Gastrocnemius medialis (tissue), 4 donors: ENCODE measurements at regions not wholly inside any gene's neighbourhood (a gene's known extent, or its start where the extent isn't known, plus 50 kb on each side); places are given as distances from the start of the nearest gene placed in this dataset.

ENCODE experiments used
- ATAC-seq, 2 donors: fragments of 150-250 bp; one replicate each; pipeline ENCODE4 v1.9.1; 2016
- DNase-seq, 2 donors: peaks; one replicate each; pipeline ENCODE4 v3.0.0-alpha.2; 2019
- H3K27ac ChIP-seq, 4 donors: fragments of 200-600 bp; sonication (generic); 1 replicate in 1 of 4; 2 replicates in 3 of 4; pipeline ENCODE4 v1.5.1; 2016 to 2018; ENCODE audit warnings: mild to moderate bottlenecking in 2 of 4, moderate library complexity in 1 of 4
- H3K27me3 ChIP-seq, 3 donors: fragments of 200-600 bp; sonication (generic) in 2 of 3; 1 replicate in 1 of 3; 2 replicates in 2 of 3; pipeline versions ENCODE4 v1.5.1 to v1.6.0; 2016 to 2019; ENCODE audit warnings: mild to moderate bottlenecking in 1 of 3, moderate library complexity in 1 of 3
- H3K36me3 ChIP-seq, 2 donors: fragments of 200-600 bp; sonication (generic) in 1 of 2; one replicate each; pipeline ENCODE4 v1.5.1; 2017 to 2018
- H3K4me1 ChIP-seq, 2 donors: fragments of 200-600 bp; sonication (generic) in 1 of 2; one replicate each; pipeline ENCODE4 v1.5.1; 2016 to 2017; ENCODE audit warnings: mild to moderate bottlenecking in 2 of 2
- H3K4me3 ChIP-seq, 4 donors: fragments of 200-600 bp; sonication (generic) in 3 of 4; 1 replicate in 1 of 4; 2 replicates in 3 of 4; pipeline ENCODE4 v1.5.1; 2016 to 2019; ENCODE audit warnings: mild to moderate bottlenecking in 2 of 4
- H3K9me3 ChIP-seq, 3 donors: fragments of 200-600 bp; sonication (generic) in 2 of 3; 1 replicate in 1 of 3; 2 replicates in 2 of 3; pipeline ENCODE4 v1.5.1; 2016 to 2019
- CTCF ChIP-seq, 5 experiments: fragments of 450-650 bp in 3 of 5; fragments of 200-600 bp in 2 of 5; sonication (generic) in 2 of 5; IDR thresholded peaks in 4 of 5; conservative IDR thresholded peaks in 1 of 5; 1 replicate in 4 of 5; 2 replicates in 1 of 5; pipeline ENCODE4 v1.5.1; 2016 to 2019; ENCODE audit warnings: antibody characterized with exemption in 5 of 5, mild to moderate bottlenecking in 3 of 5, moderate library complexity in 3 of 5
- POLR2A ChIP-seq, 2 donors: fragments of 450-650 bp; IDR thresholded peaks; one replicate each; pipeline ENCODE4 v1.6.1; 2017; ENCODE audit warnings: antibody characterized with exemption in 2 of 2, mild to moderate bottlenecking in 2 of 2, moderate library complexity in 2 of 2
- in situ Hi-C, 4 donors: fragments of 200-750 bp; cut with MboI; loops; one replicate each; pipeline versions ENCODE4 v1.15.0 to v1.8.0; 2017; ENCODE audit warnings: low sequenced_read_pairs in 4 of 4
- intact Hi-C: fragments of 100-400 bp; cut with DNase I; formaldehyde crosslinking; loops from one replicate; pipeline ENCODE4 v1.15.1; 2023; ENCODE audit warnings: low total_unique reads

- in situ Hi-C loops (no loop called here), intact Hi-C loops (no loop called here)
- Histone ChIP-seq H3K36me3 (no peaks in the 10 kb centered on the region), H3K27me3 (no peaks in the 10 kb centered on the region), H3K4me3 (no peak overlapping the region), H3K27ac (no peak overlapping the region), H3K9me3 (no peaks in the 10 kb centered on the region), H3K4me1 (peaks cover 0 to 3% of the 10 kb centered on the region in 2 donors)
- TF ChIP-seq POLR2A (IDR thresholded peaks at IDR 0.05) (no peak), CTCF (IDR thresholded peaks at IDR 0.05 in 4 of 5, conservative IDR thresholded peaks at IDR 0.05 in 1 of 5) (no peak)
- DNase-seq (no peak), ATAC-seq (no peak)
Observed at GRCh38 chr2:57432528-57432927, 614.1 kb upstream of the VRK2 start.

- H3K4me1 ChIP-seq: peaks cover 0 to 3% of the 10 kb centered on the region in 2 donors
- no peak overlapping the region for H3K4me3 ChIP-seq
- TF ChIP-seq POLR2A (IDR thresholded peaks at IDR 0.05): no peak
- no peak for TF ChIP-seq CTCF (IDR thresholded peaks at IDR 0.05 in 4 of 5, conservative IDR thresholded peaks at IDR 0.05 in 1 of 5)
- no peaks in the 10 kb centered on the region for H3K9me3 ChIP-seq
- no peak for DNase-seq
- no peaks in the 10 kb centered on the region for H3K27me3 ChIP-seq
- intact Hi-C loops: no loop called here
- H3K36me3 ChIP-seq: no peaks in the 10 kb centered on the region
- in situ Hi-C loops: no loop called here
- ATAC-seq: no peak
- H3K27ac ChIP-seq: no peak overlapping the region
Observed at GRCh38 chr2:57434441-57434840, 612.2 kb upstream of the VRK2 start.

GRCh38 chr2:57434972-57435371, 611.6 kb upstream of the VRK2 start:
- no peak overlapping the region for H3K4me3 ChIP-seq
- peaks cover 0 to under 1% of the 10 kb centered on the region in 2 donors for H3K4me1 ChIP-seq
- no peak for TF ChIP-seq POLR2A (IDR thresholded peaks at IDR 0.05)
- no peak for TF ChIP-seq CTCF (IDR thresholded peaks at IDR 0.05 in 4 of 5, conservative IDR thresholded peaks at IDR 0.05 in 1 of 5)
- no peaks in the 10 kb centered on the region for H3K36me3 ChIP-seq
- ATAC-seq: no peak
- no peaks in the 10 kb centered on the region for H3K9me3 ChIP-seq
- H3K27ac ChIP-seq: no peak overlapping the region
- intact Hi-C loops (no loop called here), in situ Hi-C loops (no loop called here)
- DNase-seq: no peak
- no peaks in the 10 kb centered on the region for H3K27me3 ChIP-seq

GRCh38 chr2:57437077-57437476, 609.5 kb upstream of the VRK2 start:
- Histone ChIP-seq H3K36me3 (no peaks in the 10 kb centered on the region), H3K27ac (no peak overlapping the region), H3K4me3 (no peak overlapping the region), H3K27me3 (no peaks in the 10 kb centered on the region), H3K9me3 (no peaks in the 10 kb centered on the region), H3K4me1 (no peaks in the 10 kb centered on the region)
- intact Hi-C loops: no loop called here
- ATAC-seq: no peak
- in situ Hi-C loops: no loop called here
- TF ChIP-seq POLR2A (IDR thresholded peaks at IDR 0.05) (no peak), CTCF (IDR thresholded peaks at IDR 0.05 in 4 of 5, conservative IDR thresholded peaks at IDR 0.05 in 1 of 5) (no peak)
- no peak for DNase-seq

GRCh38 chr2:57440437-57440836, 606.2 kb upstream of the VRK2 start:
- no peak for DNase-seq
- ATAC-seq: no peak
- Histone ChIP-seq H3K4me3 (no peak overlapping the region), H3K9me3 (no peaks in the 10 kb centered on the region), H3K27me3 (no peaks in the 10 kb centered on the region), H3K36me3 (no peaks in the 10 kb centered on the region), H3K4me1 (no peaks in the 10 kb centered on the region), H3K27ac (no peak overlapping the region)
- intact Hi-C loops (no loop called here), in situ Hi-C loops (no loop called here)
- TF ChIP-seq POLR2A (IDR thresholded peaks at IDR 0.05): no peak
- no peak for TF ChIP-seq CTCF (IDR thresholded peaks at IDR 0.05 in 4 of 5, conservative IDR thresholded peaks at IDR 0.05 in 1 of 5)
